Liver (tissue), 7 donors: ENCODE measurements at regions not wholly inside any gene's neighbourhood (a gene's known extent, or its start where the extent isn't known, plus 50 kb on each side); places are given as distances from the start of the nearest gene placed in this dataset.

Experiments
- DNase-seq: peaks from one replicate; pipeline ENCODE4 v3.0.0-alpha.2; 2017; ENCODE audit warnings: low spot score
- H3K27ac ChIP-seq, 2 donors: one replicate each; pipeline ENCODE4 v1.7.0; 2013; ENCODE audit warnings: inconsistent platforms in 2 of 2, low read length in 2 of 2, control low read depth in 1 of 2, low read depth in 1 of 2, mild to moderate bottlenecking in 1 of 2
- H3K27me3 ChIP-seq, 4 donors: one replicate each; pipeline versions ENCODE4 v1.6.1 to v1.7.0; 2013; ENCODE audit warnings: low read length in 3 of 4, inconsistent platforms in 1 of 4, mild to moderate bottlenecking in 1 of 4, moderate library complexity in 1 of 4; ENCODE audit not compliant: control insufficient read depth in 4 of 4, insufficient read depth in 4 of 4
- H3K36me3 ChIP-seq, 4 donors: one replicate each; pipeline versions ENCODE4 v1.6.1 to v1.7.0; 2013; ENCODE audit warnings: low read length in 3 of 4, mild to moderate bottlenecking in 3 of 4, low read depth in 1 of 4, moderate library complexity in 1 of 4; ENCODE audit not compliant: control insufficient read depth in 4 of 4, insufficient read depth in 3 of 4
- H3K4me1 ChIP-seq, 4 donors: one replicate each; pipeline versions ENCODE4 v1.6.1 to v1.7.0; 2013; ENCODE audit warnings: low read length in 3 of 4, mild to moderate bottlenecking in 3 of 4, moderate library complexity in 1 of 4; ENCODE audit not compliant: control insufficient read depth in 4 of 4, insufficient read depth in 4 of 4
- H3K4me3 ChIP-seq, 3 donors: one replicate each; pipeline versions ENCODE4 v1.6.1 to v1.7.0; 2013; ENCODE audit warnings: low read length in 3 of 3, control low read depth in 1 of 3, low read depth in 1 of 3, mild to moderate bottlenecking in 1 of 3
- H3K9ac ChIP-seq, 2 donors: one replicate each; pipeline ENCODE4 v1.7.0; 2013; ENCODE audit warnings: low read length in 2 of 2, mild to moderate bottlenecking in 2 of 2, moderate library complexity in 2 of 2, control low read depth in 1 of 2, low read depth in 1 of 2
- H3K9me3 ChIP-seq, 4 donors: one replicate each; pipeline versions ENCODE4 v1.6.1 to v1.7.0; 2013; ENCODE audit warnings: low read length in 3 of 4; ENCODE audit not compliant: control insufficient read depth in 4 of 4
- ATF3 ChIP-seq: IDR thresholded peaks from 2 replicates; pipeline ENCODE4 v1.6.1; 2016; ENCODE audit warnings: antibody characterized with exemption
- EGR1 ChIP-seq, 2 donors: IDR thresholded peaks; 2 replicates each; pipeline ENCODE4 v1.6.1; 2016 to 2018; ENCODE audit warnings: antibody characterized with exemption in 2 of 2, low read depth in 2 of 2
- FOXA1 ChIP-seq: IDR thresholded peaks from 2 replicates; pipeline ENCODE4 v1.6.1; 2016; ENCODE audit warnings: antibody characterized with exemption
- FOXA2 ChIP-seq: IDR thresholded peaks from 2 replicates; pipeline ENCODE4 v1.6.1; 2016; ENCODE audit warnings: antibody characterized with exemption
- GABPA ChIP-seq, 2 donors: IDR thresholded peaks in 1 of 2; conservative IDR thresholded peaks in 1 of 2; 2 replicates each; pipeline ENCODE4 v1.6.1; 2016; ENCODE audit warnings: antibody characterized with exemption in 2 of 2, mild to moderate bottlenecking in 1 of 2, moderate library complexity in 1 of 2
- HNF4A ChIP-seq, 2 donors: conservative IDR thresholded peaks; 2 replicates each; pipeline ENCODE4 v1.6.1; 2016; ENCODE audit warnings: antibody characterized with exemption in 2 of 2, mild to moderate bottlenecking in 2 of 2
- HNF4G ChIP-seq: IDR thresholded peaks from 2 replicates; pipeline ENCODE4 v1.6.1; 2016; ENCODE audit warnings: antibody characterized with exemption
- JUND ChIP-seq, 2 donors: IDR thresholded peaks; 2 replicates each; pipeline ENCODE4 v1.6.1; 2016; ENCODE audit warnings: antibody characterized with exemption in 2 of 2
- NR2F2 ChIP-seq: IDR thresholded peaks from 2 replicates; pipeline ENCODE4 v1.6.1; 2016; ENCODE audit warnings: antibody characterized with exemption
- RAD21 ChIP-seq, 2 donors: IDR thresholded peaks; 2 replicates each; pipeline ENCODE4 v1.6.1; 2016; ENCODE audit warnings: antibody characterized with exemption in 2 of 2, mild to moderate bottlenecking in 2 of 2
- RXRA ChIP-seq, 2 donors: IDR thresholded peaks; 2 replicates each; pipeline ENCODE4 v1.6.1; 2017 to 2018; ENCODE audit warnings: antibody characterized with exemption in 2 of 2, mild to moderate bottlenecking in 1 of 2
- SP1 ChIP-seq: IDR thresholded peaks from 2 replicates; pipeline ENCODE4 v1.6.1; 2018; ENCODE audit warnings: antibody characterized with exemption, mild to moderate bottlenecking
- TAF1 ChIP-seq: conservative IDR thresholded peaks from 2 replicates; pipeline ENCODE4 v1.6.1; 2016; ENCODE audit warnings: antibody characterized with exemption, mild to moderate bottlenecking
- WGBS: extraction: QIAGEN DNeasy Blood & Tissue Kit; methylation state at CpG from one replicate; pipeline ENCODE4 v1.1.7; 2013; 5-methylcytosine and 5-hydroxymethylcytosine counted together
- TF ChIP-seq, protein P1 (sequence below): IDR thresholded peaks from 2 replicates; pipeline ENCODE4 v1.6.1; 2016; ENCODE audit warnings: antibody characterized with exemption
- TF ChIP-seq, protein P2 (sequence below): IDR thresholded peaks from 2 replicates; pipeline ENCODE4 v1.6.1; 2016; ENCODE audit warnings: antibody characterized with exemption, mild to moderate bottlenecking
- donor health status: healthy.
- donor health status: healthy.
- donor health status: healthy.
- donor health status: healthy.

GRCh38 chr1:218571491-218571890, 226.4 kb downstream of the TGFB2 start (continued):
- TF ChIP-seq, protein P1, sequence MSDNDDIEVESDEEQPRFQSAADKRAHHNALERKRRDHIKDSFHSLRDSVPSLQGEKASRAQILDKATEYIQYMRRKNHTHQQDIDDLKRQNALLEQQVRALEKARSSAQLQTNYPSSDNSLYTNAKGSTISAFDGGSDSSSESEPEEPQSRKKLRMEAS, result no peak
- no peak for TF ChIP-seq HNF4A (conservative IDR thresholded peaks at IDR 0.05)
- no peak for TF ChIP-seq HNF4G

GRCh38 chr1:218572050-218572449, 226.9 kb downstream of the TGFB2 start:
- Histone ChIP-seq H3K4me3 (no peak overlapping the region), H3K4me1 (no peaks in the 10 kb centered on the region), H3K27ac (no peak overlapping the region), H3K9me3 (peaks cover 0 to 3% (median 0%) of the 10 kb centered on the region in 4 donors), H3K36me3 (no peaks in the 10 kb centered on the region), H3K9ac (no peak overlapping the region), H3K27me3 (no peaks in the 10 kb centered on the region)
- TF ChIP-seq RAD21 (IDR thresholded peaks at IDR 0.05) (no peak), FOXA2 (no peak), ATF3 (no peak), RXRA (IDR thresholded peaks at IDR 0.05) (no peak), FOXA1 (no peak), HNF4G (no peak), GABPA (IDR thresholded peaks at IDR 0.05 in 1 of 2, conservative IDR thresholded peaks at IDR 0.05 in 1 of 2) (no peak)
- TF ChIP-seq, protein P2, sequence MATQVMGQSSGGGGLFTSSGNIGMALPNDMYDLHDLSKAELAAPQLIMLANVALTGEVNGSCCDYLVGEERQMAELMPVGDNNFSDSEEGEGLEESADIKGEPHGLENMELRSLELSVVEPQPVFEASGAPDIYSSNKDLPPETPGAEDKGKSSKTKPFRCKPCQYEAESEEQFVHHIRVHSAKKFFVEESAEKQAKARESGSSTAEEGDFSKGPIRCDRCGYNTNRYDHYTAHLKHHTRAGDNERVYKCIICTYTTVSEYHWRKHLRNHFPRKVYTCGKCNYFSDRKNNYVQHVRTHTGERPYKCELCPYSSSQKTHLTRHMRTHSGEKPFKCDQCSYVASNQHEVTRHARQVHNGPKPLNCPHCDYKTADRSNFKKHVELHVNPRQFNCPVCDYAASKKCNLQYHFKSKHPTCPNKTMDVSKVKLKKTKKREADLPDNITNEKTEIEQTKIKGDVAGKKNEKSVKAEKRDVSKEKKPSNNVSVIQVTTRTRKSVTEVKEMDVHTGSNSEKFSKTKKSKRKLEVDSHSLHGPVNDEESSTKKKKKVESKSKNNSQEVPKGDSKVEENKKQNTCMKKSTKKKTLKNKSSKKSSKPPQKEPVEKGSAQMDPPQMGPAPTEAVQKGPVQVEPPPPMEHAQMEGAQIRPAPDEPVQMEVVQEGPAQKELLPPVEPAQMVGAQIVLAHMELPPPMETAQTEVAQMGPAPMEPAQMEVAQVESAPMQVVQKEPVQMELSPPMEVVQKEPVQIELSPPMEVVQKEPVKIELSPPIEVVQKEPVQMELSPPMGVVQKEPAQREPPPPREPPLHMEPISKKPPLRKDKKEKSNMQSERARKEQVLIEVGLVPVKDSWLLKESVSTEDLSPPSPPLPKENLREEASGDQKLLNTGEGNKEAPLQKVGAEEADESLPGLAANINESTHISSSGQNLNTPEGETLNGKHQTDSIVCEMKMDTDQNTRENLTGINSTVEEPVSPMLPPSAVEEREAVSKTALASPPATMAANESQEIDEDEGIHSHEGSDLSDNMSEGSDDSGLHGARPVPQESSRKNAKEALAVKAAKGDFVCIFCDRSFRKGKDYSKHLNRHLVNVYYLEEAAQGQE, result no peak
- WGBS, result 83% methylated on average over 4 of the region's 4 CpGs
- no peak for DNase-seq

DNA sequence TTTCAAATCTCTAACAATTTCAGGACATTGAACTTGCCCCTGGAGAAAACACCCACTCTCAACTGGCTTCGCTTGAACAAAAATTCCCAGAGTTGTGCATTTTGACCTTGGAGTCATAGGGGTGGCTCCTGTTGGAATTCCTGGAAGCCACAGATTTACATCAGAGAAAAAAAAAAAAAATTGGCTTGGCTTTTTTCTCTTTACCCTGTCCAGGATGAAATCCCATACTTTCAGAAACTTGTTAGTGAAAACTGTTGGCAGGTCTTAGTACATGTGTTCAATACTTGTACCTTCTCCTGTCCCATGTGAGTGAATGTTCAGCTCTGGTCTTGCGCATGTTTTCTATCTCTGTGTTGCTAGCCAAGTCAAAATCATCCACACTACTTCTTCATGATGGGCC, 228.8 kb downstream of the TGFB2 start:
- TF ChIP-seq EGR1 (IDR thresholded peaks at IDR 0.05; ENCODE audit: low read depth in 2 of 2) (no peak), JUND (IDR thresholded peaks at IDR 0.05) (no peak), HNF4G (no peak), RAD21 (IDR thresholded peaks at IDR 0.05) (no peak), GABPA (IDR thresholded peaks at IDR 0.05 in 1 of 2, conservative IDR thresholded peaks at IDR 0.05 in 1 of 2) (no peak), SP1 (no peak), TAF1 (no peak), RXRA (IDR thresholded peaks at IDR 0.05) (no peak), ATF3 (no peak), NR2F2 (no peak), HNF4A (conservative IDR thresholded peaks at IDR 0.05) (no peak)
- TF ChIP-seq, protein P2, result no peak
- TF ChIP-seq, protein P1, result no peak
- H3K36me3 ChIP-seq, result no peaks in the 10 kb centered on the region
- H3K9me3 ChIP-seq, result peaks cover 0 to 3% (median 0%) of the 10 kb centered on the region in 4 donors
- H3K9ac ChIP-seq, result no peak overlapping the region
- 77% methylated on average over 2 of the region's 2 CpGs for WGBS
- H3K27me3 ChIP-seq, result no peaks in the 10 kb centered on the region
- no peak overlapping the region for H3K4me3 ChIP-seq
- no peak overlapping the region for H3K27ac ChIP-seq
- no peaks in the 10 kb centered on the region for H3K4me1 ChIP-seq
- DNase-seq, result no peak
